ENCODE measurements at regions not wholly inside any gene's neighbourhood (a gene's known extent, or its start where the extent isn't known, plus 50 kb on each side); places are given as distances from the start of the nearest gene placed in this dataset.

- DNase-seq, result no peak
These were observed 186.9 kb upstream of the OBI1 start for GRCh38 chr13:78845656-78846365.

- DNase-seq, result no peak
These were observed 185.2 kb upstream of the OBI1 start for GRCh38 chr13:78844106-78844505.

- DNase-seq, result peak; percentile 93
These were observed 182.5 kb upstream of the OBI1 start for GRCh38 chr13:78841358-78841963.

- no peak for DNase-seq
These were observed 177.4 kb upstream of the OBI1 start for GRCh38 chr13:78836238-78836784.

- no peak for DNase-seq
These were observed 173.5 kb upstream of the OBI1 start for GRCh38 chr13:78832461-78832860.

- DNase-seq, result no peak
These were observed 171.6 kb upstream of the OBI1 start for GRCh38 chr13:78830508-78830907.

GRCh38 chr13:78829821-78830220, 170.9 kb upstream of the OBI1 start:
- DNase-seq, result no peak

GRCh38 chr13:78827471-78827870, 168.5 kb upstream of the OBI1 start:
- no peak for DNase-seq

GRCh38 chr13:78826936-78827335, 168.0 kb upstream of the OBI1 start:
- no peak for DNase-seq

- no peak for DNase-seq
These were observed 167.4 kb upstream of the OBI1 start for GRCh38 chr13:78826312-78826711.

GRCh38 chr13:78820541-78820940, 161.6 kb upstream of the OBI1 start:
- no peak for DNase-seq

GRCh38 chr13:78816592-78816991, 157.6 kb upstream of the OBI1 start:
- no peak for DNase-seq

- no peak for DNase-seq
These were observed 157.2 kb upstream of the OBI1 start for GRCh38 chr13:78816154-78816553.

- DNase-seq, result no peak
These were observed 147.5 kb upstream of the OBI1 start for GRCh38 chr13:78806457-78806856.

GRCh38 chr13:78802912-78803311, 144.0 kb upstream of the OBI1 start:
- DNase-seq, result no peak

- peak; percentile 22 for DNase-seq
These were observed 128.2 kb upstream of the OBI1 start for GRCh38 chr13:78787190-78787589.

GRCh38 chr13:78786459-78786858, 127.5 kb upstream of the OBI1 start:
- no peak for DNase-seq

- DNase-seq, result no peak
These were observed 126.8 kb upstream of the OBI1 start for GRCh38 chr13:78785764-78786163.

GRCh38 chr13:78784014-78784750, 125.2 kb upstream of the OBI1 start:
- no peak for DNase-seq

- no peak for DNase-seq
These were observed 121.8 kb upstream of the OBI1 start for GRCh38 chr13:78780708-78781107.

- peak; percentile 63 for DNase-seq
These were observed 120.7 kb upstream of the OBI1 start for GRCh38 chr13:78779608-78780007.

- DNase-seq, result no peak
These were observed 119.0 kb upstream of the OBI1 start for GRCh38 chr13:78777976-78778375.

GRCh38 chr13:78777396-78777795, 118.4 kb upstream of the OBI1 start:
- DNase-seq, result no peak

- no peak for DNase-seq
These were observed 114.0 kb upstream of the OBI1 start for GRCh38 chr13:78772933-78773332.
